ENCODE measurements at regions not wholly inside any gene's neighbourhood (a gene's known extent, or its start where the extent isn't known, plus 50 kb on each side); places are given as distances from the start of the nearest gene placed in this dataset.

- Histone ChIP-seq H3K4me3 (replicated peaks in 1 of 3; ENCODE audit: insufficient read depth in 1 of 3, low read depth in 2 of 3, low read length in 3 of 3) (no peak overlapping the region), H3K4me1 (ENCODE audit: insufficient read depth, low read length) (no peaks in the 10 kb centered on the region), H3K9me3 (ENCODE audit: low read length) (peaks cover 11% of the 10 kb centered on the region; the same call in 1 of the 2 replicates), H3K27ac (ENCODE audit: extremely low read length, insufficient read depth, low read length) (no peak overlapping the region), H3K79me2 (ENCODE audit: insufficient read depth, low read length) (no peaks in the 10 kb centered on the region), H3K36me3 (replicated peaks in 1 of 2; ENCODE audit: control insufficient read depth in 1 of 2, insufficient read depth in 2 of 2, low read length in 2 of 2) (no peaks in the 10 kb centered on the region), H3K27me3 (ENCODE audit: control insufficient read depth in 1 of 2, insufficient read depth in 2 of 2, low read length in 2 of 2) (no peaks in the 10 kb centered on the region), H3K9ac (ENCODE audit: insufficient read depth, low read depth, low read length) (no peak overlapping the region), H3K4me2 (ENCODE audit: low read depth, low read length) (no peak overlapping the region), H4K20me1 (ENCODE audit: insufficient read depth, low read length) (no peaks in the 10 kb centered on the region), H2AFZ (ENCODE audit: low read length) (no peak overlapping the region)
- TF ChIP-seq SRSF9 (IDR thresholded peaks at IDR 0.05; ENCODE audit: borderline replicate concordance, insufficient read depth, low read depth, low read length, poor library complexity, severe bottlenecking), result no peak
- TF ChIP-seq ARID3A (IDR thresholded peaks at IDR 0.05; ENCODE audit: low read depth, low read length), result no peak
- TF ChIP-seq ELF1 (CRISPR knock-in tag; IDR thresholded peaks at IDR 0.05), result no peak
- no peak for TF ChIP-seq FOXA1 (IDR thresholded peaks at IDR 0.05)
- TF ChIP-seq FOXA1 (CRISPR knock-in tag; IDR thresholded peaks at IDR 0.05), result no peak
- no peak for TF ChIP-seq NFRKB (IDR thresholded peaks at IDR 0.05)
- TF ChIP-seq ZNF333 (CRISPR knock-in tag; IDR thresholded peaks at IDR 0.05; ENCODE audit: borderline replicate concordance), result no peak
- no peak for TF ChIP-seq ZNF557 (CRISPR knock-in tag; IDR thresholded peaks at IDR 0.05)
- TF ChIP-seq BRCA1 (CRISPR knock-in tag; IDR thresholded peaks at IDR 0.05), result no peak
- no peak for TF ChIP-seq ZHX2 (IDR thresholded peaks at IDR 0.05; ENCODE audit: low read depth)
- no peak for TF ChIP-seq ZHX2 (CRISPR knock-in tag; IDR thresholded peaks at IDR 0.05; ENCODE audit: borderline replicate concordance)
- TF ChIP-seq KDM4B (CRISPR knock-in tag; IDR thresholded peaks at IDR 0.05), result no peak
- no peak for TF ChIP-seq MAX (IDR thresholded peaks at IDR 0.05)
- TF ChIP-seq GABPB1 (CRISPR knock-in tag; IDR thresholded peaks at IDR 0.05), result no peak
- TF ChIP-seq PRPF4 (IDR thresholded peaks at IDR 0.05; ENCODE audit: low read depth, low read length, poor library complexity, severe bottlenecking), result no peak
- TF ChIP-seq ZNF570 (CRISPR knock-in tag; IDR thresholded peaks at IDR 0.05; ENCODE audit: borderline replicate concordance), result no peak
- TF ChIP-seq ZNF556 (CRISPR knock-in tag; IDR thresholded peaks at IDR 0.05; ENCODE audit: borderline replicate concordance), result no peak
- no peak for TF ChIP-seq CBX1 (IDR thresholded peaks at IDR 0.05; ENCODE audit: low read depth)
- no peak for TF ChIP-seq MIXL1 (CRISPR knock-in tag; IDR thresholded peaks at IDR 0.05)
- TF ChIP-seq ZFP90 (CRISPR knock-in tag; IDR thresholded peaks at IDR 0.05; ENCODE audit: borderline replicate concordance), result no peak
- DNase-seq (ENCODE audit: low spot score) (no peak), ATAC-seq (no peak), FAIRE-seq (no peak)
- ChIA-PET CTCF (ENCODE audit: low intra/inter-chr PET ratio, low total read pairs) (no interaction called here), POLR2A (no interaction called here)
- intact Hi-C loops (cut with micrococcal nuclease; ENCODE audit: unreplicated experiment) (no loop called here), in situ Hi-C loops (cut with HindIII; ENCODE audit: extremely low pct_ligation_motif_present, low pct_unique_long_range_greater_than_20kb) (no loop called here)
- BruUV-seq (replicated peaks), result no TSS peak
- WGBS (ENCODE audit: low lambda C conversion rate), result 97% methylated on average over 2 of the region's 2 CpGs
These were observed 2898.7 kb upstream of the PCDH20 start for GRCh38 chr13:64314331-64314730.
